K562 (cell line): ENCODE measurements at regions not wholly inside any gene's neighbourhood (a gene's known extent, or its start where the extent isn't known, plus 50 kb on each side); places are given as distances from the start of the nearest gene placed in this dataset.

ENCODE experiments used
- BACH1 ChIP-seq: fragments of 200-800 bp; sonication (Bioruptor generic); IDR thresholded peaks from 2 replicates; pipeline ENCODE4 v1.6.1; 2016; ENCODE audit warnings: missing genetic modification characterization, missing compliant biosample characterization
- CHD2 ChIP-seq: IDR thresholded peaks from 2 replicates; pipeline ENCODE4 v1.6.1; 2011; ENCODE audit warnings: low read depth, low read length
- EGR1 ChIP-seq: fragments of 450-650 bp; conservative IDR thresholded peaks from 2 replicates; pipeline ENCODE4 v1.6.1; 2017; ENCODE audit warnings: mild to moderate bottlenecking
- GABPA ChIP-seq: fragments of 200-800 bp; sonication (Bioruptor generic); conservative IDR thresholded peaks from 2 replicates; pipeline ENCODE4 v1.6.1; 2016; ENCODE audit warnings: low read depth, missing genetic modification characterization, missing compliant biosample characterization
- HDAC1 ChIP-seq, 2 experiments: fragments of 450-650 bp; IDR thresholded peaks; 2 replicates each; pipeline ENCODE4 v1.6.1; 2016 to 2017; ENCODE audit warnings: inconsistent platforms in 1 of 2, mild to moderate bottlenecking in 1 of 2, moderate library complexity in 1 of 2
- HOXB6 ChIP-seq: fragments of 250-450 bp; sonication (Bioruptor Pico); IDR thresholded peaks from 2 replicates; pipeline ENCODE4 v1.5.1; 2022; ENCODE audit warnings: mild to moderate bottlenecking, borderline replicate concordance
- PCBP2 ChIP-seq: fragments of 200-400 bp; formaldehyde crosslinking; IDR thresholded peaks from 2 replicates; pipeline ENCODE4 v1.6.1; 2018; ENCODE audit warnings: low read length, low read depth, mild to moderate bottlenecking, moderate library complexity; ENCODE audit not compliant: poor library complexity, severe bottlenecking
- STAG1 ChIP-seq: sonication (generic); formaldehyde crosslinking; IDR thresholded peaks from 2 replicates; pipeline ENCODE4 v1.5.0; 2020; ENCODE audit warnings: missing genetic modification reagents, borderline replicate concordance
- THRAP3 ChIP-seq: fragments of 450-650 bp; IDR thresholded peaks from 2 replicates; pipeline ENCODE4 v1.6.1; 2016; ENCODE audit warnings: mild to moderate bottlenecking, inconsistent platforms, borderline replicate concordance
- ZNF133 ChIP-seq: fragments of 250-450 bp; sonication (Bioruptor Pico); IDR thresholded peaks from 2 replicates; pipeline ENCODE4 v1.4.0; 2020; ENCODE audit warnings: mild to moderate bottlenecking
- ZNF551 ChIP-seq: fragments of 250-450 bp; sonication (Bioruptor Pico); IDR thresholded peaks from 2 replicates; pipeline ENCODE4 v1.5.0; 2021; ENCODE audit warnings: mild to moderate bottlenecking, moderate library complexity
- ZNF584 ChIP-seq: fragments of 200-800 bp; sonication (Bioruptor generic); IDR thresholded peaks from 2 replicates; pipeline ENCODE4 v1.6.1; 2016; ENCODE audit warnings: low read depth, mild to moderate bottlenecking, missing genetic modification characterization, missing compliant biosample characterization
- ZNF586 ChIP-seq: fragments of 450-650 bp; formaldehyde crosslinking; conservative IDR thresholded peaks from 2 replicates; pipeline ENCODE4 v1.4.0; 2020; ENCODE audit warnings: mild to moderate bottlenecking, moderate library complexity
- ZNF696 ChIP-seq: fragments of 250-450 bp; sonication (Bioruptor Pico); conservative IDR thresholded peaks from 2 replicates; pipeline ENCODE4 v1.4.0; 2020; ENCODE audit warnings: mild to moderate bottlenecking, moderate library complexity
- TF ChIP-seq, protein P1 (sequence below), 2 experiments: fragments of 450-650 bp; formaldehyde crosslinking in 1 of 2; IDR thresholded peaks; 2 replicates each; pipeline versions ENCODE4 v1.4.0 to v1.6.1; 2014 to 2020; ENCODE audit warnings: mild to moderate bottlenecking in 2 of 2, borderline replicate concordance in 1 of 2, low read depth in 1 of 2
- TF ChIP-seq, protein P2 (sequence below): IDR thresholded peaks from 2 replicates; pipeline ENCODE4 v1.6.1; 2012; ENCODE audit warnings: low read depth, low read length, improper control_type of control experiment, borderline replicate concordance
- TF ChIP-seq, protein P3 (sequence below): fragments of 450-650 bp; formaldehyde crosslinking; IDR thresholded peaks from 2 replicates; pipeline ENCODE4 v1.4.0; 2020; ENCODE audit warnings: mild to moderate bottlenecking, moderate library complexity
- TF ChIP-seq, protein P4 (sequence below): sonication (generic); formaldehyde crosslinking; IDR thresholded peaks from 2 replicates; pipeline ENCODE4 v1.9.0; 2022; ENCODE audit warnings: mild to moderate bottlenecking, missing genetic modification reagents

DNA sequence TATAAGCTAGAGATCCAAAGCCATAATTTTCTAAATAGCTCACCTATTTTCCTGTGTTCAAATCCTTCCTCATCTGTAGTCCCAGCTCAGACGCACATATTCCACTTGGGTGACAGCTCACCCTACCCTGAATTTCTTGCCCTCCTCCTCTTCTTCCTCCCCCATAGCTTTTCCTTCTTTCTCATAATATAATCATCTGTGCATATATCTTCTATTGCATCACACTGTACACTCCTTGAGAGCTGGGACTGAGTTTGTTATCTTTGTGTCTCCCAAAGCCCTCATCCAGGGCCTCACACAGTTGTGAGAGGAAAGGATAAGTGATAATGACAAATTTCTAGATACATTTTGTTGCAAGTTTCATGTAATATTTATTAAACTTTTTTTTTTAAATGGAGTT is 55.9 kb upstream of the RTN4 start (continued):
- TF ChIP-seq, protein P1, sequence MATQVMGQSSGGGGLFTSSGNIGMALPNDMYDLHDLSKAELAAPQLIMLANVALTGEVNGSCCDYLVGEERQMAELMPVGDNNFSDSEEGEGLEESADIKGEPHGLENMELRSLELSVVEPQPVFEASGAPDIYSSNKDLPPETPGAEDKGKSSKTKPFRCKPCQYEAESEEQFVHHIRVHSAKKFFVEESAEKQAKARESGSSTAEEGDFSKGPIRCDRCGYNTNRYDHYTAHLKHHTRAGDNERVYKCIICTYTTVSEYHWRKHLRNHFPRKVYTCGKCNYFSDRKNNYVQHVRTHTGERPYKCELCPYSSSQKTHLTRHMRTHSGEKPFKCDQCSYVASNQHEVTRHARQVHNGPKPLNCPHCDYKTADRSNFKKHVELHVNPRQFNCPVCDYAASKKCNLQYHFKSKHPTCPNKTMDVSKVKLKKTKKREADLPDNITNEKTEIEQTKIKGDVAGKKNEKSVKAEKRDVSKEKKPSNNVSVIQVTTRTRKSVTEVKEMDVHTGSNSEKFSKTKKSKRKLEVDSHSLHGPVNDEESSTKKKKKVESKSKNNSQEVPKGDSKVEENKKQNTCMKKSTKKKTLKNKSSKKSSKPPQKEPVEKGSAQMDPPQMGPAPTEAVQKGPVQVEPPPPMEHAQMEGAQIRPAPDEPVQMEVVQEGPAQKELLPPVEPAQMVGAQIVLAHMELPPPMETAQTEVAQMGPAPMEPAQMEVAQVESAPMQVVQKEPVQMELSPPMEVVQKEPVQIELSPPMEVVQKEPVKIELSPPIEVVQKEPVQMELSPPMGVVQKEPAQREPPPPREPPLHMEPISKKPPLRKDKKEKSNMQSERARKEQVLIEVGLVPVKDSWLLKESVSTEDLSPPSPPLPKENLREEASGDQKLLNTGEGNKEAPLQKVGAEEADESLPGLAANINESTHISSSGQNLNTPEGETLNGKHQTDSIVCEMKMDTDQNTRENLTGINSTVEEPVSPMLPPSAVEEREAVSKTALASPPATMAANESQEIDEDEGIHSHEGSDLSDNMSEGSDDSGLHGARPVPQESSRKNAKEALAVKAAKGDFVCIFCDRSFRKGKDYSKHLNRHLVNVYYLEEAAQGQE (IDR thresholded peaks at IDR 0.05; ENCODE audit: borderline replicate concordance), result no peak
- TF ChIP-seq, protein P1 (CRISPR knock-in tag; IDR thresholded peaks at IDR 0.05; ENCODE audit: low read depth), result no peak
- TF ChIP-seq EGR1 (no peak), HDAC1 (IDR thresholded peaks at IDR 0.05) (no peak), ZNF551 (no peak), CHD2 (no peak), STAG1 (CRISPR knock-in tag) (no peak), PCBP2 (no peak), ZNF133 (CRISPR knock-in tag) (no peak), ZNF696 (CRISPR knock-in tag) (no peak), HOXB6 (CRISPR knock-in tag) (no peak), ZNF586 (CRISPR knock-in tag) (no peak), ZNF584 (CRISPR knock-in tag) (0 out of 2 replicates have a peak, but pooled peaks have one; percentile 34), GABPA (tag) (no peak), BACH1 (tag) (no peak), THRAP3 (no peak)
- TF ChIP-seq, protein P2, sequence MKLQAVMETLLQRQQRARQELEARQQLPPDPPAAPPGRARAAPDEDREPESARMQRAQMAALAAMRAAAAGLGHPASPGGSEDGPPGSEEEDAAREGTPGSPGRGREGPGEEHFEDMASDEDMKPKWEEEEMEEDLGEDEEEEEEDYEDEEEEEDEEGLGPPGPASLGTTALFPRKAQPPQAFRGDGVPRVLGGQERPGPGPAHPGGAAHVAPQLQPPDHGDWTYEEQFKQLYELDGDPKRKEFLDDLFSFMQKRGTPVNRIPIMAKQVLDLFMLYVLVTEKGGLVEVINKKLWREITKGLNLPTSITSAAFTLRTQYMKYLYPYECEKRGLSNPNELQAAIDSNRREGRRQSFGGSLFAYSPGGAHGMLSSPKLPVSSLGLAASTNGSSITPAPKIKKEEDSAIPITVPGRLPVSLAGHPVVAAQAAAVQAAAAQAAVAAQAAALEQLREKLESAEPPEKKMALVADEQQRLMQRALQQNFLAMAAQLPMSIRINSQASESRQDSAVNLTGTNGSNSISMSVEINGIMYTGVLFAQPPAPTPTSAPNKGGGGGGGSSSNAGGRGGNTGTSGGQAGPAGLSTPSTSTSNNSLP, result no peak; the same call in 1 of the 2 replicates
- TF ChIP-seq, protein P3, sequence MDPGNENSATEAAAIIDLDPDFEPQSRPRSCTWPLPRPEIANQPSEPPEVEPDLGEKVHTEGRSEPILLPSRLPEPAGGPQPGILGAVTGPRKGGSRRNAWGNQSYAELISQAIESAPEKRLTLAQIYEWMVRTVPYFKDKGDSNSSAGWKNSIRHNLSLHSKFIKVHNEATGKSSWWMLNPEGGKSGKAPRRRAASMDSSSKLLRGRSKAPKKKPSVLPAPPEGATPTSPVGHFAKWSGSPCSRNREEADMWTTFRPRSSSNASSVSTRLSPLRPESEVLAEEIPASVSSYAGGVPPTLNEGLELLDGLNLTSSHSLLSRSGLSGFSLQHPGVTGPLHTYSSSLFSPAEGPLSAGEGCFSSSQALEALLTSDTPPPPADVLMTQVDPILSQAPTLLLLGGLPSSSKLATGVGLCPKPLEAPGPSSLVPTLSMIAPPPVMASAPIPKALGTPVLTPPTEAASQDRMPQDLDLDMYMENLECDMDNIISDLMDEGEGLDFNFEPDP, result no peak
- TF ChIP-seq, protein P4, sequence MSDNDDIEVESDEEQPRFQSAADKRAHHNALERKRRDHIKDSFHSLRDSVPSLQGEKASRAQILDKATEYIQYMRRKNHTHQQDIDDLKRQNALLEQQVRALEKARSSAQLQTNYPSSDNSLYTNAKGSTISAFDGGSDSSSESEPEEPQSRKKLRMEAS (CRISPR knock-in tag), result no peak
